AG09319 (cell line): ENCODE measurements at regions not wholly inside any gene's neighbourhood (a gene's known extent, or its start where the extent isn't known, plus 50 kb on each side); places are given as distances from the start of the nearest gene placed in this dataset.

Experiments
- DNase-seq: peaks from one replicate; pipeline ENCODE4 v3.0.0-alpha.2; 2010; ENCODE audit warnings: low read depth; ENCODE audit errors: extremely low read depth
- CTCF ChIP-seq: IDR thresholded peaks from 2 replicates; pipeline ENCODE4 v1.5.1; 2011; ENCODE audit warnings: low read depth, mild to moderate bottlenecking, inconsistent platforms, low read length, moderate library complexity

GRCh38 chr7:52129278-52129677, 812.7 kb upstream of the COBL start:
- TF ChIP-seq CTCF = no peak
- DNase-seq = no peak

GRCh38 chr7:52120912-52121311, 804.3 kb upstream of the COBL start:
- no peak for TF ChIP-seq CTCF
- no peak for DNase-seq

- no peak for DNase-seq
- no peak for TF ChIP-seq CTCF
Measured at GRCh38 chr7:52119537-52119936, 802.9 kb upstream of the COBL start.

- TF ChIP-seq CTCF = no peak
- DNase-seq = no peak
Measured at GRCh38 chr7:52114509-52114908, 797.9 kb upstream of the COBL start.

- TF ChIP-seq CTCF = no peak
Measured at GRCh38 chr7:52114056-52114455, 797.4 kb upstream of the COBL start.

GRCh38 chr7:52107355-52107754, 790.7 kb upstream of the COBL start:
- no peak for TF ChIP-seq CTCF
- no peak for DNase-seq

More at GRCh38 chr7:52114056-52114455, 797.4 kb upstream of the COBL start:
- no peak for DNase-seq

GRCh38 chr7:52095861-52096260, 779.3 kb upstream of the COBL start:
- DNase-seq = no peak
- no peak for TF ChIP-seq CTCF
